ENCODE measurements at regions not wholly inside any gene's neighbourhood (a gene's known extent, or its start where the extent isn't known, plus 50 kb on each side); places are given as distances from the start of the nearest gene placed in this dataset.

- TF ChIP-seq EZH2 (IDR thresholded peaks at IDR 0.05; ENCODE audit: borderline replicate concordance, low read depth, low read length, poor library complexity, severe bottlenecking) (no peak), CTCF (conservative IDR thresholded peaks at IDR 0.05; ENCODE audit: low read depth, low read length) (no peak)
Measured at GRCh38 chr7:67614843-67615242, 618.2 kb downstream of the TYW1 start.

Measured in A673 (cell line).